GM23338 (cell line): ENCODE measurements at regions not wholly inside any gene's neighbourhood (a gene's known extent, or its start where the extent isn't known, plus 50 kb on each side); places are given as distances from the start of the nearest gene placed in this dataset.

Source experiments
- ATAC-seq: fragments of 200-7000 bp; cut with Tn5 transposase; 3 replicates; pipeline ENCODE4 v1.9.1; 2020
- DNase-seq: peaks from one replicate; pipeline ENCODE4 v3.0.0-alpha.2; 2015; ENCODE audit warnings: low spot score
- H2AFZ ChIP-seq: fragments of 200-600 bp; sonication (generic); 2 replicates; pipeline ENCODE4 v1.8.0; 2016; ENCODE audit warnings: antibody characterized with exemption, mild to moderate bottlenecking, moderate library complexity
- H3F3A ChIP-seq: fragments of 200-600 bp; sonication (generic); replicated peaks from 2 replicates; pipeline ENCODE4 v1.8.0; 2017; ENCODE audit warnings: antibody characterized with exemption, mixed run types, low read depth
- H3K27ac ChIP-seq: fragments of 200-600 bp; sonication (generic); 2 replicates; pipeline ENCODE4 v1.6.1; 2016; ENCODE audit warnings: low read depth
- H3K27me3 ChIP-seq: fragments of 200-600 bp; sonication (generic); 2 replicates; pipeline ENCODE4 v1.8.0; 2016; ENCODE audit warnings: mild to moderate bottlenecking, mixed run types, moderate library complexity; ENCODE audit not compliant: insufficient read depth
- H3K36me3 ChIP-seq: fragments of 200-600 bp; sonication (generic); 2 replicates; pipeline ENCODE4 v1.8.0; 2016; ENCODE audit warnings: mild to moderate bottlenecking; ENCODE audit not compliant: insufficient read depth
- H3K4me1 ChIP-seq: fragments of 200-600 bp; sonication (generic); 2 replicates; pipeline ENCODE4 v1.8.0; 2016; ENCODE audit warnings: mild to moderate bottlenecking, moderate library complexity; ENCODE audit not compliant: insufficient read depth
- H3K4me2 ChIP-seq: fragments of 200-600 bp; sonication (generic); 2 replicates; pipeline ENCODE4 v1.7.1; 2017; ENCODE audit warnings: mixed run types
- H3K4me3 ChIP-seq: fragments of 200-600 bp; sonication (generic); 2 replicates; pipeline ENCODE4 v1.6.1; 2016; ENCODE audit warnings: mixed run types
- H3K79me2 ChIP-seq: fragments of 200-600 bp; sonication (generic); replicated peaks from 2 replicates; pipeline ENCODE4 v1.8.0; 2017; ENCODE audit warnings: mild to moderate bottlenecking; ENCODE audit not compliant: insufficient read depth
- H3K9me2 ChIP-seq: fragments of 200-600 bp; sonication (generic); 2 replicates; pipeline ENCODE4 v1.8.0; 2017; ENCODE audit not compliant: insufficient read depth
- H4K20me1 ChIP-seq: fragments of 200-600 bp; sonication (generic); replicated peaks from 2 replicates; pipeline ENCODE4 v1.8.0; 2017; ENCODE audit warnings: mild to moderate bottlenecking; ENCODE audit not compliant: insufficient read depth
- H3K27ac Mint-ChIP-seq: 2 replicates; pipeline ENCODE4 v1.8.0; 2020; ENCODE audit warnings: inconsistent platforms, mild to moderate bottlenecking, moderate library complexity, mixed read lengths
- H3K27me3 Mint-ChIP-seq: 3 replicates; pipeline ENCODE4 v1.8.0; 2022; ENCODE audit warnings: low read depth, mild to moderate bottlenecking, moderate library complexity, mixed read lengths, inconsistent platforms; ENCODE audit not compliant: insufficient read depth, poor library complexity
- H3K36me3 Mint-ChIP-seq: 3 replicates; pipeline ENCODE4 v1.8.0; 2021; ENCODE audit warnings: low read depth, mild to moderate bottlenecking, inconsistent platforms, moderate library complexity, mixed read lengths
- H3K4me1 Mint-ChIP-seq: 3 replicates; pipeline ENCODE4 v1.8.0; 2020; ENCODE audit warnings: mild to moderate bottlenecking, inconsistent platforms, mixed read lengths
- H3K4me3 Mint-ChIP-seq: 3 replicates; pipeline ENCODE4 v1.8.0; 2021; ENCODE audit warnings: moderate library complexity, mild to moderate bottlenecking, inconsistent platforms, mixed read lengths
- H3K9me3 Mint-ChIP-seq: 3 replicates; pipeline ENCODE4 v1.8.0; 2020; ENCODE audit warnings: moderate library complexity, mild to moderate bottlenecking, inconsistent platforms, mixed read lengths
- CREB1 ChIP-seq: fragments of 250-450 bp; sonication (Bioruptor Pico); IDR thresholded peaks from 2 replicates; pipeline ENCODE4 v1.5.0; 2020; ENCODE audit warnings: low read depth, mild to moderate bottlenecking, moderate library complexity
- EZH2 ChIP-seq: fragments of 200-600 bp; sonication (generic); IDR thresholded peaks from one replicate; pipeline ENCODE4 v1.8.0; 2017; ENCODE audit warnings: antibody characterized with exemption, mild to moderate bottlenecking, low read depth; ENCODE audit not compliant: unreplicated experiment
- EZH2phosphoT487 ChIP-seq: fragments of 200-600 bp; sonication (generic); IDR thresholded peaks from one replicate; pipeline ENCODE4 v1.8.1; 2018; ENCODE audit warnings: antibody characterized with exemption; ENCODE audit not compliant: unreplicated experiment
- JUNB ChIP-seq: IDR thresholded peaks from one replicate; pipeline ENCODE4 v1.6.1; 2016; ENCODE audit warnings: antibody characterized with exemption; ENCODE audit not compliant: unreplicated experiment
- NANOG ChIP-seq: IDR thresholded peaks from 2 replicates; pipeline ENCODE4 v1.6.1; 2016; ENCODE audit warnings: antibody characterized with exemption, borderline replicate concordance
- POLR2AphosphoS5 ChIP-seq: IDR thresholded peaks from 2 replicates; pipeline ENCODE4 v1.6.1; 2016; ENCODE audit warnings: antibody characterized with exemption, low read depth
- STAT1 ChIP-seq: IDR thresholded peaks from one replicate; pipeline ENCODE4 v1.6.1; 2016; ENCODE audit warnings: antibody characterized with exemption; ENCODE audit not compliant: unreplicated experiment
- ZNF114 ChIP-seq: fragments of 250-450 bp; sonication (Bioruptor Pico); IDR thresholded peaks from 2 replicates; pipeline ENCODE4 v1.5.0; 2020; ENCODE audit warnings: mild to moderate bottlenecking, moderate library complexity
- ZNF331 ChIP-seq: fragments of 250-450 bp; sonication (Bioruptor Pico); IDR thresholded peaks from 2 replicates; pipeline ENCODE4 v1.5.0; 2020; ENCODE audit warnings: low read depth, mild to moderate bottlenecking, moderate library complexity
- TF ChIP-seq, protein P1 (sequence below), 2 experiments: fragments of 200-600 bp in 1 of 2; sonication (generic) in 1 of 2; conservative IDR thresholded peaks; 2 replicates each; pipeline versions ENCODE4 v1.5.1 to v1.6.1; 2016 to 2017; ENCODE audit warnings: antibody characterized with exemption in 2 of 2, low read depth in 2 of 2, mild to moderate bottlenecking in 2 of 2, moderate library complexity in 1 of 2
- TF ChIP-seq, protein P2 (sequence below): IDR thresholded peaks from one replicate; pipeline ENCODE4 v1.6.1; 2018; ENCODE audit warnings: antibody characterized with exemption; ENCODE audit not compliant: unreplicated experiment
- TF ChIP-seq, protein P3 (sequence below): IDR thresholded peaks from 2 replicates; pipeline ENCODE4 v1.6.1; 2016; ENCODE audit warnings: antibody characterized with exemption
- TF ChIP-seq, protein P4 (sequence below): fragments of 250-450 bp; sonication (Bioruptor Pico); IDR thresholded peaks from 2 replicates; pipeline ENCODE4 v1.5.0; 2020; ENCODE audit warnings: mild to moderate bottlenecking, moderate library complexity

DNA sequence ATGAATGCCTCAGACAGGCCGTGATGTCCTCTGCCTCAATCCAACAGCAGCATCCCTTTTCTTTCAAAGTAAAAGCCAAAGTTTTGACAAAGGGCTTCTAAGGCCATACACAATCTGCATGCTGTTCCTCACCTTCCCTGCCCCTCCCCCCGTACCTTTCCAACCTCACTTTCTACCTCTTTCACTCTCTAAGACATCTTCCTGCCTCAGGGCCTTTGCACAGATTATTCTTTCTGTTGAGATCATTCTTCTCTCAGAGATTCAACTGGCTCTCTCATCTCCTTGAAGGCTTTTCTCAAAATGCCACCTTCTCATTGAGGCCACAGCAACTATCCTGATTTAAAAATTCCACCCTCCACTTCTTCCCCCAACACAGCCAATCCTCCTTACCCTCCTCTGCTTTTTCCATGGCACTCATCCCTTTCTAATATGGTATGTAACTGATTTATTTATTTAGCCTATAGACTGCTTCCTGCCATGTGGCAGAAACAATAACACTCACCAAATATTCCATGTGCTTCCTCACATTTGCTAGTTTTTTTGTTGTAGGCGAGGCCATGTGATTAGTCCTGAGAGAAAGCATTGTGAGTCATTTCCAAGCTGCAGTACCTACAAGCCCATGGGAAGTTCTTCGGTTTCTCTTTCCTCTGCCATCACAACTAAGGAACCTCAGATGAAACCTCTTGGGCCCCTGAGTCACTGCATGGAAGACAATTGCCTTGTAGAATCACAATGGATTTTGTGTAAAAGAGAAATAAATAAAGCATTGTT, 58.7 kb upstream of the GADD45A start:
- H3K4me3 Mint-ChIP-seq, result no peak overlapping the region
- TF ChIP-seq NANOG, result no peak
- TF ChIP-seq, protein P1, sequence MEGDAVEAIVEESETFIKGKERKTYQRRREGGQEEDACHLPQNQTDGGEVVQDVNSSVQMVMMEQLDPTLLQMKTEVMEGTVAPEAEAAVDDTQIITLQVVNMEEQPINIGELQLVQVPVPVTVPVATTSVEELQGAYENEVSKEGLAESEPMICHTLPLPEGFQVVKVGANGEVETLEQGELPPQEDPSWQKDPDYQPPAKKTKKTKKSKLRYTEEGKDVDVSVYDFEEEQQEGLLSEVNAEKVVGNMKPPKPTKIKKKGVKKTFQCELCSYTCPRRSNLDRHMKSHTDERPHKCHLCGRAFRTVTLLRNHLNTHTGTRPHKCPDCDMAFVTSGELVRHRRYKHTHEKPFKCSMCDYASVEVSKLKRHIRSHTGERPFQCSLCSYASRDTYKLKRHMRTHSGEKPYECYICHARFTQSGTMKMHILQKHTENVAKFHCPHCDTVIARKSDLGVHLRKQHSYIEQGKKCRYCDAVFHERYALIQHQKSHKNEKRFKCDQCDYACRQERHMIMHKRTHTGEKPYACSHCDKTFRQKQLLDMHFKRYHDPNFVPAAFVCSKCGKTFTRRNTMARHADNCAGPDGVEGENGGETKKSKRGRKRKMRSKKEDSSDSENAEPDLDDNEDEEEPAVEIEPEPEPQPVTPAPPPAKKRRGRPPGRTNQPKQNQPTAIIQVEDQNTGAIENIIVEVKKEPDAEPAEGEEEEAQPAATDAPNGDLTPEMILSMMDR (conservative IDR thresholded peaks at IDR 0.05; ENCODE audit: low read depth in 2 of 2), result no peak
- TF ChIP-seq, protein P2, sequence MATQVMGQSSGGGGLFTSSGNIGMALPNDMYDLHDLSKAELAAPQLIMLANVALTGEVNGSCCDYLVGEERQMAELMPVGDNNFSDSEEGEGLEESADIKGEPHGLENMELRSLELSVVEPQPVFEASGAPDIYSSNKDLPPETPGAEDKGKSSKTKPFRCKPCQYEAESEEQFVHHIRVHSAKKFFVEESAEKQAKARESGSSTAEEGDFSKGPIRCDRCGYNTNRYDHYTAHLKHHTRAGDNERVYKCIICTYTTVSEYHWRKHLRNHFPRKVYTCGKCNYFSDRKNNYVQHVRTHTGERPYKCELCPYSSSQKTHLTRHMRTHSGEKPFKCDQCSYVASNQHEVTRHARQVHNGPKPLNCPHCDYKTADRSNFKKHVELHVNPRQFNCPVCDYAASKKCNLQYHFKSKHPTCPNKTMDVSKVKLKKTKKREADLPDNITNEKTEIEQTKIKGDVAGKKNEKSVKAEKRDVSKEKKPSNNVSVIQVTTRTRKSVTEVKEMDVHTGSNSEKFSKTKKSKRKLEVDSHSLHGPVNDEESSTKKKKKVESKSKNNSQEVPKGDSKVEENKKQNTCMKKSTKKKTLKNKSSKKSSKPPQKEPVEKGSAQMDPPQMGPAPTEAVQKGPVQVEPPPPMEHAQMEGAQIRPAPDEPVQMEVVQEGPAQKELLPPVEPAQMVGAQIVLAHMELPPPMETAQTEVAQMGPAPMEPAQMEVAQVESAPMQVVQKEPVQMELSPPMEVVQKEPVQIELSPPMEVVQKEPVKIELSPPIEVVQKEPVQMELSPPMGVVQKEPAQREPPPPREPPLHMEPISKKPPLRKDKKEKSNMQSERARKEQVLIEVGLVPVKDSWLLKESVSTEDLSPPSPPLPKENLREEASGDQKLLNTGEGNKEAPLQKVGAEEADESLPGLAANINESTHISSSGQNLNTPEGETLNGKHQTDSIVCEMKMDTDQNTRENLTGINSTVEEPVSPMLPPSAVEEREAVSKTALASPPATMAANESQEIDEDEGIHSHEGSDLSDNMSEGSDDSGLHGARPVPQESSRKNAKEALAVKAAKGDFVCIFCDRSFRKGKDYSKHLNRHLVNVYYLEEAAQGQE, result no peak
- TF ChIP-seq POLR2AphosphoS5, result no peak
- no peak for TF ChIP-seq CREB1 (CRISPR knock-in tag)
- TF ChIP-seq JUNB, result no peak
- TF ChIP-seq EZH2phosphoT487, result no peak
- TF ChIP-seq, protein P3, sequence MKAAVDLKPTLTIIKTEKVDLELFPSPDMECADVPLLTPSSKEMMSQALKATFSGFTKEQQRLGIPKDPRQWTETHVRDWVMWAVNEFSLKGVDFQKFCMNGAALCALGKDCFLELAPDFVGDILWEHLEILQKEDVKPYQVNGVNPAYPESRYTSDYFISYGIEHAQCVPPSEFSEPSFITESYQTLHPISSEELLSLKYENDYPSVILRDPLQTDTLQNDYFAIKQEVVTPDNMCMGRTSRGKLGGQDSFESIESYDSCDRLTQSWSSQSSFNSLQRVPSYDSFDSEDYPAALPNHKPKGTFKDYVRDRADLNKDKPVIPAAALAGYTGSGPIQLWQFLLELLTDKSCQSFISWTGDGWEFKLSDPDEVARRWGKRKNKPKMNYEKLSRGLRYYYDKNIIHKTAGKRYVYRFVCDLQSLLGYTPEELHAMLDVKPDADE, result no peak
- TF ChIP-seq EZH2, result no peak
- no peak for TF ChIP-seq STAT1
- no peak for TF ChIP-seq ZNF331 (CRISPR knock-in tag)
- no peak for TF ChIP-seq ZNF114
- TF ChIP-seq, protein P4, sequence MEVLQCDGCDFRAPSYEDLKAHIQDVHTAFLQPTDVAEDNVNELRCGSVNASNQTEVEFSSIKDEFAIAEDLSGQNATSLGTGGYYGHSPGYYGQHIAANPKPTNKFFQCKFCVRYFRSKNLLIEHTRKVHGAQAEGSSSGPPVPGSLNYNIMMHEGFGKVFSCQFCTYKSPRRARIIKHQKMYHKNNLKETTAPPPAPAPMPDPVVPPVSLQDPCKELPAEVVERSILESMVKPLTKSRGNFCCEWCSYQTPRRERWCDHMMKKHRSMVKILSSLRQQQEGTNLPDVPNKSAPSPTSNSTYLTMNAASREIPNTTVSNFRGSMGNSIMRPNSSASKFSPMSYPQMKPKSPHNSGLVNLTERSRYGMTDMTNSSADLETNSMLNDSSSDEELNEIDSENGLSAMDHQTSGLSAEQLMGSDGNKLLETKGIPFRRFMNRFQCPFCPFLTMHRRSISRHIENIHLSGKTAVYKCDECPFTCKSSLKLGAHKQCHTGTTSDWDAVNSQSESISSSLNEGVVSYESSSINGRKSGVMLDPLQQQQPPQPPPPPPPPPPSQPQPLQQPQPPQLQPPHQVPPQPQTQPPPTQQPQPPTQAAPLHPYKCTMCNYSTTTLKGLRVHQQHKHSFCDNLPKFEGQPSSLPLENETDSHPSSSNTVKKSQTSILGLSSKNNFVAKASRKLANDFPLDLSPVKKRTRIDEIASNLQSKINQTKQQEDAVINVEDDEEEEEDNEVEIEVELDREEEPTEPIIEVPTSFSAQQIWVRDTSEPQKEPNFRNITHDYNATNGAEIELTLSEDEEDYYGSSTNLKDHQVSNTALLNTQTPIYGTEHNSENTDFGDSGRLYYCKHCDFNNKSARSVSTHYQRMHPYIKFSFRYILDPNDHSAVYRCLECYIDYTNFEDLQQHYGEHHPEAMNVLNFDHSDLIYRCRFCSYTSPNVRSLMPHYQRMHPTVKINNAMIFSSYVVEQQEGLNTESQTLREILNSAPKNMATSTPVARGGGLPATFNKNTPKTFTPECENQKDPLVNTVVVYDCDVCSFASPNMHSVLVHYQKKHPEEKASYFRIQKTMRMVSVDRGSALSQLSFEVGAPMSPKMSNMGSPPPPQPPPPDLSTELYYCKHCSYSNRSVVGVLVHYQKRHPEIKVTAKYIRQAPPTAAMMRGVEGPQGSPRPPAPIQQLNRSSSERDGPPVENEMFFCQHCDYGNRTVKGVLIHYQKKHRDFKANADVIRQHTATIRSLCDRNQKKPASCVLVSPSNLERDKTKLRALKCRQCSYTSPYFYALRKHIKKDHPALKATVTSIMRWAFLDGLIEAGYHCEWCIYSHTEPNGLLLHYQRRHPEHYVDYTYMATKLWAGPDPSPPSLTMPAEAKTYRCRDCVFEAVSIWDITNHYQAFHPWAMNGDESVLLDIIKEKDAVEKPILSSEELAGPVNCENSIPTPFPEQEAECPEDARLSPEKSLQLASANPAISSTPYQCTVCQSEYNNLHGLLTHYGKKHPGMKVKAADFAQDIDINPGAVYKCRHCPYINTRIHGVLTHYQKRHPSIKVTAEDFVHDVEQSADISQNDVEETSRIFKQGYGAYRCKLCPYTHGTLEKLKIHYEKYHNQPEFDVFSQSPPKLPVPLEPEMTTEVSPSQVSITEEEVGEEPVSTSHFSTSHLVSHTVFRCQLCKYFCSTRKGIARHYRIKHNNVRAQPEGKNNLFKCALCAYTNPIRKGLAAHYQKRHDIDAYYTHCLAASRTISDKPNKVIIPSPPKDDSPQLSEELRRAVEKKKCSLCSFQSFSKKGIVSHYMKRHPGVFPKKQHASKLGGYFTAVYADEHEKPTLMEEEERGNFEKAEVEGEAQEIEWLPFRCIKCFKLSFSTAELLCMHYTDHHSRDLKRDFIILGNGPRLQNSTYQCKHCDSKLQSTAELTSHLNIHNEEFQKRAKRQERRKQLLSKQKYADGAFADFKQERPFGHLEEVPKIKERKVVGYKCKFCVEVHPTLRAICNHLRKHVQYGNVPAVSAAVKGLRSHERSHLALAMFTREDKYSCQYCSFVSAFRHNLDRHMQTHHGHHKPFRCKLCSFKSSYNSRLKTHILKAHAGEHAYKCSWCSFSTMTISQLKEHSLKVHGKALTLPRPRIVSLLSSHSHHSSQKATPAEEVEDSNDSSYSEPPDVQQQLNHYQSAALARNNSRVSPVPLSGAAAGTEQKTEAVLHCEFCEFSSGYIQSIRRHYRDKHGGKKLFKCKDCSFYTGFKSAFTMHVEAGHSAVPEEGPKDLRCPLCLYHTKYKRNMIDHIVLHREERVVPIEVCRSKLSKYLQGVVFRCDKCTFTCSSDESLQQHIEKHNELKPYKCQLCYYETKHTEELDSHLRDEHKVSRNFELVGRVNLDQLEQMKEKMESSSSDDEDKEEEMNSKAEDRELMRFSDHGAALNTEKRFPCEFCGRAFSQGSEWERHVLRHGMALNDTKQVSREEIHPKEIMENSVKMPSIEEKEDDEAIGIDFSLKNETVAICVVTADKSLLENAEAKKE (CRISPR knock-in tag), result no peak

More for the DNA sequence above, 58.7 kb upstream of the GADD45A start:
- Histone ChIP-seq H3K4me2 (no peak overlapping the region), H3K27me3 (no peaks in the 10 kb centered on the region), H3K4me3 (no peak overlapping the region), H3K79me2 (no peaks in the 10 kb centered on the region), H3K27ac (no peak overlapping the region), H3F3A (no peaks in the 10 kb centered on the region), H3K36me3 (no peaks in the 10 kb centered on the region), H3K9me2 (no peaks in the 10 kb centered on the region), H3K4me1 (no peaks in the 10 kb centered on the region), H2AFZ (no peak overlapping the region), H4K20me1 (no peaks in the 10 kb centered on the region)
- H3K27ac Mint-ChIP-seq, result no peak overlapping the region
- no peak for ATAC-seq
- no peaks in the 10 kb centered on the region for H3K9me3 Mint-ChIP-seq
- DNase-seq, result no peak
- H3K4me1 Mint-ChIP-seq, result peaks cover 2% of the 10 kb centered on the region; the same call in 2 of the 3 replicates
- H3K27me3 Mint-ChIP-seq, result peaks cover 3% of the 10 kb centered on the region
- no peaks in the 10 kb centered on the region for H3K36me3 Mint-ChIP-seq
